Kidney (tissue), 13 donors: ENCODE measurements at regions not wholly inside any gene's neighbourhood (a gene's known extent, or its start where the extent isn't known, plus 50 kb on each side); places are given as distances from the start of the nearest gene placed in this dataset.

Experiments
- DNase-seq, 5 donors: peaks; one replicate each; pipeline ENCODE4 v3.0.0-alpha.2; 2013 to 2020
- FAIRE-seq: peaks from 2 replicates; lab custom pipeline; 2012; peaks lifted over from hg19 to GRCh38; lab: Jason Lieb, UNC
- H3K27ac ChIP-seq, 2 donors: one replicate each; pipeline ENCODE4 v1.7.0; 2013; ENCODE audit warnings: low read depth in 2 of 2, low read length in 2 of 2, inconsistent platforms in 1 of 2
- H3K27me3 ChIP-seq: one replicate; pipeline ENCODE4 v1.7.1; 2013; ENCODE audit warnings: low read length, inconsistent platforms; ENCODE audit not compliant: control insufficient read depth, insufficient read depth
- H3K36me3 ChIP-seq, 3 donors: one replicate each; pipeline versions ENCODE4 v1.7.0 to v1.7.1; 2013; ENCODE audit warnings: low read length in 3 of 3, control low read depth in 1 of 3, inconsistent platforms in 1 of 3; ENCODE audit not compliant: insufficient read depth in 3 of 3, control insufficient read depth in 2 of 3
- H3K4me1 ChIP-seq, 3 donors: one replicate each; pipeline versions ENCODE4 v1.7.0 to v1.7.1; 2013; ENCODE audit warnings: low read length in 3 of 3, inconsistent platforms in 1 of 3, low read depth in 1 of 3; ENCODE audit not compliant: control insufficient read depth in 2 of 3, insufficient read depth in 2 of 3
- H3K4me3 ChIP-seq, 3 donors: one replicate each; pipeline versions ENCODE4 v1.7.0 to v1.8.1; 2013; ENCODE audit warnings: low read length in 3 of 3, control low read depth in 1 of 3, inconsistent platforms in 1 of 3
- H3K9ac ChIP-seq, 3 donors: one replicate each; pipeline versions ENCODE4 v1.7.0 to v1.7.1; 2013; ENCODE audit warnings: low read length in 3 of 3, control low read depth in 1 of 3, inconsistent platforms in 1 of 3
- H3K9me3 ChIP-seq, 3 donors: one replicate each; pipeline versions ENCODE4 v1.7.0 to v1.7.1; 2013; ENCODE audit warnings: low read length in 3 of 3, control low read depth in 1 of 3, inconsistent platforms in 1 of 3; ENCODE audit not compliant: control insufficient read depth in 2 of 3, insufficient read depth in 1 of 3
- CTCF ChIP-seq: IDR thresholded peaks from 3 replicates; pipeline ENCODE4 v1.5.1; 2012; ENCODE audit warnings: mild to moderate bottlenecking, moderate library complexity, borderline replicate concordance; ENCODE audit not compliant: insufficient read depth; ENCODE audit errors: extremely low read depth
- intact Hi-C: fragments of 100-400 bp; cut with DNase I; formaldehyde crosslinking; loops from one replicate; pipeline ENCODE4 v1.11.1; 2022
- donor health status: control.
- donor health status: control.
- donor health status: control.
- donor health status: control.
- donor health status: control.
- donor health status: DM: yes; HTN: yes; CAD: no.
- donor health status: Normal renal cell carcinoma (clear cell type).

DNA sequence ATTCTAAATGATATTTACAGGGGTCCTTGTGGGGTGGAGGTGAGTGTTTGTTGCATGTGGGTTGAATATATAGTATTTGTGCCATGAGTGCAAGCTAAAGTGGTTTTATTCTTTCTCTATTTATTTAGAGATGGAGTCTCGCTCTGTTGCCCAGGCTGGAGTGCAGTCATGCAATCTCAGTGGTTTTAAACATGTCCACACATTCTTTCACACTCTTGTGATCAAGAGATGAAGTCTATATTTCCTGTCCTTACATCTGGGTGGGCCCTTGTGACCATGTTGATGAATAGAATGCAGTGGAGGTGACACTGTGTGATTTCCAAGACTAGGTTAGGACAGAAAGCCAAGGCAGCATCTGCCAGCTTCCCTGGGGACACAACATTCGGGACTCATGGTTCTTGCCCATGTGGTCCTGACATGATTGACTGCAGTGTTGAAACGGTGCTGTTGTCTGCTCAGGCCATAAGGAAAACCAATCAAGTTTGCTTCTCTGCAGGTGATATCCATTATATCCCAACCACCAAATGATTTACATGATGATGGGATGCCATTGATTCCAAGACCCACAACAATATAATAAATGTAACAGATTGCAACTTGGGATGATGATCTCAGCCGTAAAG lies 172.6 kb downstream of the SUDS3 start:
- intact Hi-C loops, result no loop called here
- Histone ChIP-seq H3K9ac (no peak overlapping the region), H3K4me3 (no peak overlapping the region), H3K27ac (peak overlapping the region in 1 of 2 donors; percentile 8), H3K9me3 (no peaks in the 10 kb centered on the region), H3K27me3 (no peaks in the 10 kb centered on the region), H3K36me3 (no peaks in the 10 kb centered on the region), H3K4me1 (no peaks in the 10 kb centered on the region)
- FAIRE-seq (no peak), DNase-seq (peak in 2 of 5 donors; percentile 8)
- TF ChIP-seq CTCF, result no peak

DNA sequence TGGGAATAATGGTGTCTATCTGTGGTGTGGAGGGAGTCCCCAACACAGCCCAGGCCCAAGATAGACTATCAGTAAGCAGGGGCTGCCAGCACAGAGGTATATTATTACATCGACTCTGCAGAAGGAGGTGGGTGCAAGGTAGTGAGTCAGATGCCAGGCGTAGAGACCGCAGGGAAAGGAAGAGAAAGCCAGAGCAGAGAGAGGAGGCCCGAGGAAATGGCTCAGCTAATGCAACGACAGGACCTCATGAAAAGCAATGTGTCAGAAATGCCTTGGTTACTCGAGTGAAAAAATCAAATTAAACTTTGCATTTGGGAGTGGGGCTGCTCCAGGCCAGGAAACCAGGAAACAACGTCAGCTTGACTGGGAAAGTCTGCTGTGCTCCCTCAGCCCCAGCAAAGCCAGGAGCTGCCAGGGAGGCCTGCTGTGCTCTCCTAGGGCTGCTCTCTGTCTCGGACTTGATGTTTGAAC lies 173.2 kb downstream of the SUDS3 start:
- Histone ChIP-seq H3K9ac (no peak overlapping the region), H3K27me3 (no peaks in the 10 kb centered on the region), H3K4me1 (no peaks in the 10 kb centered on the region), H3K9me3 (no peaks in the 10 kb centered on the region), H3K27ac (peak overlapping the region in 1 of 2 donors; percentile 8), H3K4me3 (no peak overlapping the region), H3K36me3 (no peaks in the 10 kb centered on the region)
- FAIRE-seq (no peak), DNase-seq (peak in 4 of 5 donors; percentile 39 to 68 (median 50))
- no peak for TF ChIP-seq CTCF
- intact Hi-C loops, result no loop called here

- DNase-seq (no peak), FAIRE-seq (no peak)
- Histone ChIP-seq H3K27me3 (no peaks in the 10 kb centered on the region), H3K9ac (no peak overlapping the region), H3K4me3 (no peak overlapping the region), H3K9me3 (no peaks in the 10 kb centered on the region), H3K4me1 (no peaks in the 10 kb centered on the region), H3K27ac (no peak overlapping the region), H3K36me3 (no peaks in the 10 kb centered on the region)
- intact Hi-C loops, result no loop called here
- no peak for TF ChIP-seq CTCF
Observed at GRCh38 chr12:118553856-118554504, 177.6 kb downstream of the SUDS3 start.
